Stimulated activated CD8-positive, alpha-beta memory T cell treated with anti-CD3 and anti-CD28 coated beads, Interleukin-4, amount 100 ng/mL, for 24 hours (primary cell): ENCODE measurements at regions not wholly inside any gene's neighbourhood (a gene's known extent, or its start where the extent isn't known, plus 50 kb on each side); places are given as distances from the start of the nearest gene placed in this dataset.

Experiments used
- DNase-seq: peaks from one replicate; pipeline ENCODE4 v3.0.0-alpha.2; 2020; ENCODE audit warnings: low read depth

DNA sequence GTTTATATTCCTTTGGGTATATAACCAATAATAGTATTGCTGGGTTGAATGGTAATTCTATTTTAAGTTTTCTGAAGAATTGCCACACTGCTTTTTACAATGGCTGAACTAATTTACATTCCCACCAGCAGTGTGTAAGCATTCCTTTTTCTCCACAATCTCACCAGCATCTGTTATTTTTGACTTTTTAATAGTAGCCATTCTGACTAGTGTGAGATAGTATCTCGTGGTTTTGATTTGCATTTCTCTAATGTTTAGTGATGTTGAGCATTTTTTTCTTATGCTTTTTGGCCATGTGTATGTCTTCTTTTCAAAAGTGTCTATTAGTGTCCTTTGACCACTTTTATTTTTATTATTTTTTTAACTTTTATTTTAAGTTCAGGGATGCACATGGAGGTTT lies 275.3 kb downstream of the METTL15 start:
- no peak for DNase-seq
